Stimulated activated CD4-positive, alpha-beta T cell treated with anti-CD3 and anti-CD28 coated beads, Interleukin-1b, Interleukin-23, amount 100 ng/mL, for 48 hours (primary cell): ENCODE measurements at regions not wholly inside any gene's neighbourhood (a gene's known extent, or its start where the extent isn't known, plus 50 kb on each side); places are given as distances from the start of the nearest gene placed in this dataset.

ENCODE experiments used
- DNase-seq: peaks from one replicate; pipeline ENCODE4 v3.0.0-alpha.2; 2020

GRCh38 chr4:23504083-23504482 is 385.8 kb downstream of the PPARGC1A start:
- DNase-seq = no peak

DNA sequence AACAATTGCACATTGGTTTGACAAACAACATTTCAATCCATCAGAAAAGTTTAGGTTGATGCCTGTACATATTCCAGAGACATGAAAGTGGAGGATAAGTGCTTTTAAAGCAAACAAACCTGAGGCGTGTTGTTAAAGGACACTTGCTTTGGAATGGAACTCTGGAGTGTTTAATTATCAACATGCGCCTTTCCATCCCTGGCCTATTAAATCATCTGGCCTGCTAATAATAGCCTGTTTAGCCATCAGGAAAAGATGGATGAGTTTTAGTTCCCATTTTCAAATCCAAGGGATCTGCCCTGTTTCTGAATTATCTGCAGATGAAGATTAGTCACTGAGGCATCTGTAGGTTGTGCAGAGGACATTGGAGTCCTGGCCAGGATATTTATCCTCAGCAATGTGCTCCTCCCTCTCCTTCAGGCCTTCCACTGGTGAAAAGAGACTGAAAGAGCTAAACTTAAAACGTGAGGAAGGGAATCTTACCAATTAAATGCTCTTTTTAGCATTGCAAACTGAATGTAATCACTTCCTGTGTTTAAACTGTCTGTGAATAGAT is 388.9 kb downstream of the PPARGC1A start:
- no peak for DNase-seq

- no peak for DNase-seq
These were observed 404.0 kb downstream of the PPARGC1A start for GRCh38 chr4:23485801-23486200.

GRCh38 chr4:23484689-23485088 is 405.2 kb downstream of the PPARGC1A start:
- DNase-seq = no peak

- no peak for DNase-seq
These were observed 406.4 kb downstream of the PPARGC1A start for GRCh38 chr4:23483320-23483960.

DNA sequence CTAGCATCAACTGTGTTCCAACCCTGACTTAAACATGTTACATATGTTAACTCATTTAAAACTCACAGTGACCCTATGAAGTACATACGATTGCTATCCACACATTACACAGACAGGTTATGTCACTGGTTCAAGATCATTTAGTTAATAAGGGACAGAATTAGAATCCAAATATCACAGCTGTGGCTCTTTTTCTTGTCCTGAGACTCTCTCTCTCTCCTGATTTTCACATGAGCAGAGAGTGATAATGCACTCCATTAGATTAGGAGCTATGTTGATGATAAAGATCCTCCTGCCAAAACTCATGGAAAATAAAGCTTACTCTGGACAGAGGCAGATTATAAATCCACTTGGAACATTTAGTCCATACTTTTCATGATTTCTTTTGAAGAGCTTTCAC is 408.3 kb downstream of the PPARGC1A start:
- no peak for DNase-seq

- no peak for DNase-seq
These were observed 411.9 kb downstream of the PPARGC1A start for GRCh38 chr4:23477905-23478304.

- DNase-seq = no peak
These were observed 413.2 kb downstream of the PPARGC1A start for GRCh38 chr4:23476515-23477090.

GRCh38 chr4:23463071-23463470 is 426.8 kb downstream of the PPARGC1A start:
- no peak for DNase-seq

- DNase-seq = no peak
These were observed 431.8 kb downstream of the PPARGC1A start for GRCh38 chr4:23458054-23458453.

- no peak for DNase-seq
These were observed 433.0 kb downstream of the PPARGC1A start for GRCh38 chr4:23456864-23457263.

DNA sequence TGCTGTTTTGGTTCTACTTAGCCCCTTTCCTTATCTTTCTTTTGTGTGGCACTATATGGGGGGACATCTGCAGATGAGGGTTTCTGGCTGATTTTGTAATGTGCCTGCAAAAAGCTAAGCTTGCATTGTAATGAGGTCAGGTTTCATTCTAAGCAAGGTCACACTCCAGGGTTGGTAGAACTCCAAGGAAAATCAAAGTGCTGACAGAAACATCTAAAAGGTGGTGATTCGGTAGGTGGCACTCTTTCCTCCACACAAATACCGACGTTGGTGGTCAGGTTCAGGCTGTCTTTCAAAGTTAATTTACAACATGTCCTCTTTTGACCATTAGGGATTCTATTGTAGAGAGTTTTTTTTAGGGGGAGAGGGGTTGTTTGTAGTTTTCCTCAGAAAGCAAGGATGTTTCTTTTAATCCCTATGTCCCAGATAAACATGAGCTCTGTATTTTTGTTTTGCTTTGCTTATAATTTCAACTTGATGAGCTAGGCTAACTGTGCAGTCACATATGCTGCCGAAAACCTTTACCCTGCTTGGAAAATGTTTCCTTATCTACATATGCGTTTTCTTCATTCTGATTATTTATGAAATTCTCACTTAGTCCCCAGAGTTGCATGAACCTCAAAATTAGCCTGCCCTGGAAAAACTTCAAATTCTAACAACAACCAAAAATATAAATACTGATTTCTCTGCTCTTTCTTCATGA is 434.2 kb downstream of the PPARGC1A start:
- no peak for DNase-seq

DNA sequence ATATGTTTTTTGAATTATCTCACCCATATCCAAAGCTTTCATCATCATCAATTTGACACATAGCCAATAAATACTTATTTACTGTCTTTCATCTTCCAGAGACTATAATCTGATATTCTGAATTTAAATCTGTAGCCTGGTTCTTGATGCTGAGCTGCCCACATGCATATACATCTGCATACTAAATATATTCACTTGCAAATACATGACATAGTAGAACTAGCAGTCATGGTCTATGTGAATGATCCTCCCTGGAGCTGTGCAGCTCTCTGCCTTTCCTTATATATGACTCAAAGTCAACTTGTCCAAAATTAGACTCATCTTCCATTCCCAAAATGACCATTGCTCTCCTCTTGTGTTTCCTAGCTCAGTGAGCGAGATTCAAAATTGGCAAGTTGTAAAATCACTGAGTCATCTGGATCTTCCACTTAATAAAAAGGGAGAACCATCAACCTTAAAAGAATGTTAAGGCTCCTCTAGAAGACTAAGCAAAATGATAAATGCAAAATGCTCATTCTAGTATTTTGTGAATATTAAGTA is 448.2 kb downstream of the PPARGC1A start:
- no peak for DNase-seq

DNA sequence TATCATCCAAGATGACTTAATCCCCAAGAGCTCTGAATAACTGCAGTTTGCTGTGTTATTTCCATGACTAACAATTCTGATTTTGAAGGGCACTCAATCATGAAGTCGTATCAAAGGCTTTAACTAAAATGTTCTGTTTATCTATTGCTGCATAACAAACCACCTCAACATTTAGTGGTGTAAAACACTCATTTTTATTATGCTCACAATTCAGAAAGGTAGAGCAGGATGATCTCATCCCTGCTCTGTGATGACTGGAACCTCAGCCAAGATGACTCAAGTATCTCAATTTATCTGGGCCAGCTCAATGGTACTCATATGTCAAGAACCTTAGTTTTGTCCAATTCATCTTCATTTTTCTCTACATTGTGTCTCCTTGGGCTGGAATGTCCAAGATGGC is 451.1 kb downstream of the PPARGC1A start:
- no peak for DNase-seq

GRCh38 chr4:23429497-23429896 is 460.4 kb downstream of the PPARGC1A start:
- DNase-seq = no peak

DNA sequence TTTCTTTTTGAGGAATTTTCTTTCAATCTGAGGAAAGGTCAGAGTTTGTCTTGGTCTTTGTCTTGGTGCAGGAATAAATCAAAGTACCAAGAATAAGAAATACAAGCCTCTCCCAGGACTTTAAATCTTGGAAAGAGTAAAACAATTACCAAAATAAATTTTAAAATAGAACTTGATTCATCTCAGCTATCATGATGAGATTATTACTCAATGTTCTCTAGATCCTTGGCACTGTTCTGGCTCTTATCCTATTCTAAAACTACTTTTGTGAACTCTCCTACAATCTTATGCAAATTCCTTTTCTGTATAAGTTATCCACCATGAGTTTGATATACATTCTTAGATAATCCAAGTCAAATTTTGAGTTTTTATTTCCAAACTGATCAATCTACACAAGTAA is 464.3 kb downstream of the PPARGC1A start:
- no peak for DNase-seq

DNA sequence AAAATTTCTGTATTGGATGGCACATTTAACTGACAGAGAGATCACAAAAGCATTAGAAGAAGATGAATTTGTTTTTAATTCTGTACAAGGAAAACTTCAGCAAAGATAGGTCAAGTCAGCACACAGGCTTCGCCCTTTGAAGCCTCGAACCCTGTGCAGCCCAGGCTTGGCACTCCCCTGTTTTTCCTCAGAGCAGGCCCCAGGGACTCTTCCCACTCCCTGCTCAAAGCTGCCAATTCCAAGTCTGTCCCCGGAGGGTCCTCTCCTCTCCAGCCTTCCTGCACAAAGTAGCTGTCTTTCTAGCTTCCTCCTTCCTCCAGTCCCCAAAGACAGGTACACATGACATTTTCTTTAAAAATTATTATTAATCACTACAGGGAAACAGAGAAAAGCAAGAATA is 466.3 kb downstream of the PPARGC1A start:
- DNase-seq = no peak

DNA sequence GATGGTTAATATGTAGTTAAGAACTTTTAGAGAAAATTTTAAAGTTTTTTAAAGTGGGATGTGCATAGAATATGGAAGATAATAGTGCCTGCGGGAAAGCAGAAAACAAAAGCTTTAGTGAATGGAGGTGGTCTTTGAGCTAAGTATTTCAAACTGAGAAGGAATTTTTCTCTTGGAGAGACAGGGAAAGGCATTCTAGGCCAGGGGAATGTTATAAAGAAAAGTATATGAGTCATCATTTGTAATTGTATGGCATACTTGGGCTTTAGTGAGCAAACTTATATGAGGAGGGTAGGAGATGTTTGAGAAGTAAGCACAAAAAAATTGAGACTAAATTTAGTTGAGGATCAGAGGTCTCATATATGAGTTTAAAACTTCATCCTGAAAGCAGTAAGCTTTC is 467.0 kb downstream of the PPARGC1A start:
- no peak for DNase-seq

- no peak for DNase-seq
These were observed 476.2 kb downstream of the PPARGC1A start for GRCh38 chr4:23413631-23414030.

- no peak for DNase-seq
These were observed 477.1 kb downstream of the PPARGC1A start for GRCh38 chr4:23412701-23413100.

GRCh38 chr4:23408913-23409312 is 480.9 kb downstream of the PPARGC1A start:
- DNase-seq = peak; percentile 10

GRCh38 chr4:23401572-23401971 is 488.3 kb downstream of the PPARGC1A start:
- DNase-seq = no peak

DNA sequence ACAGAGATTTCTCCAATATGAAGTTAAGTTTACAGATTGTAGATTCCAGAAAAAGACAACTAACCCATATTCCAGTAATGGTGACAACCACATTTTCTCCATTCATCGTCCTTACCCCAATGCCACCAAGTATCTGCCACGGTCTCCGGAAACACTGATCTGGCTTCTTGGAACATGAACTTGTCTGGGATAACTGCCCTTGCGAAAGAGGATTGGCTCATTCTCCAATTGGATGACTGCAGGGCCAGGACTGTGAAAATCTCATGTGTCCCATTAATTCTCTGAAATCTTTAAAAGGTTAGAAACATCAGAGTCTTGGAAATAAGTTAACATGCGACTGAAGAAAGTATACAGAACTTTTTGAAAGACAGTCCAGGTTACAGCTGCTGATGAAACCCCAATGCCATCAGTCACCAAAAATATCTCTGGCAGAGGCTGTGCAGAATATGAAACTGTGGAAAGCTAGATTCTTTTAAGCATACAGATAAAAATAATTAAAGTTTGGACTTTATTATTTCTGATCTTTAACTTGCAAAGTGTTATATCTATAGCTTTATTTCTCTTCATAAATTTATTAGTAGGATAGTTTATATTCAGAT is 496.9 kb downstream of the PPARGC1A start:
- DNase-seq = no peak
